ENCODE measurements at regions not wholly inside any gene's neighbourhood (a gene's known extent, or its start where the extent isn't known, plus 50 kb on each side); places are given as distances from the start of the nearest gene placed in this dataset.

- no peaks in the 10 kb centered on the region for H3K36me3 ChIP-seq (ENCODE audit: control insufficient read depth in 2 of 3, insufficient read depth in 3 of 3, low read length in 3 of 3)
- intact Hi-C loops (cut with DNase I) = no loop called here
- TF ChIP-seq CTCF (IDR thresholded peaks at IDR 0.05; ENCODE audit: borderline replicate concordance, extremely low read depth, insufficient read depth) = no peak
- no peaks in the 10 kb centered on the region for H3K4me1 ChIP-seq (ENCODE audit: control insufficient read depth in 2 of 3, insufficient read depth in 2 of 3, low read depth in 1 of 3, low read length in 3 of 3)
- H3K4me3 ChIP-seq (ENCODE audit: low read length in 3 of 3) = no peak overlapping the region
- FAIRE-seq = no peak
- DNase-seq = no peak
- H3K9ac ChIP-seq (ENCODE audit: low read length in 3 of 3) = no peak overlapping the region
- no peaks in the 10 kb centered on the region for H3K9me3 ChIP-seq (ENCODE audit: control insufficient read depth in 2 of 3, insufficient read depth in 1 of 3, low read length in 3 of 3)
- no peak overlapping the region for H3K27ac ChIP-seq (ENCODE audit: low read depth in 2 of 2, low read length in 2 of 2)
- no peaks in the 10 kb centered on the region for H3K27me3 ChIP-seq (ENCODE audit: control insufficient read depth, insufficient read depth, low read length)
These were observed 286.5 kb upstream of the MGAT5 start for GRCh38 chr2:133967326-133967725.

- TF ChIP-seq CTCF (IDR thresholded peaks at IDR 0.05; ENCODE audit: borderline replicate concordance, extremely low read depth, insufficient read depth) = no peak
- H3K36me3 ChIP-seq (ENCODE audit: control insufficient read depth in 2 of 3, insufficient read depth in 3 of 3, low read length in 3 of 3) = no peaks in the 10 kb centered on the region
- H3K9ac ChIP-seq (ENCODE audit: low read length in 3 of 3) = no peak overlapping the region
These were observed 285.4 kb upstream of the MGAT5 start for GRCh38 chr2:133968446-133968845.

GRCh38 chr2:133970641-133971040, 283.2 kb upstream of the MGAT5 start:
- Histone ChIP-seq H3K4me1 (ENCODE audit: control insufficient read depth in 2 of 3, insufficient read depth in 2 of 3, low read depth in 1 of 3, low read length in 3 of 3) (no peaks in the 10 kb centered on the region), H3K27ac (ENCODE audit: low read depth in 2 of 2, low read length in 2 of 2) (no peak overlapping the region), H3K27me3 (ENCODE audit: control insufficient read depth, insufficient read depth, low read length) (no peaks in the 10 kb centered on the region), H3K4me3 (ENCODE audit: low read length in 3 of 3) (no peak overlapping the region), H3K36me3 (ENCODE audit: control insufficient read depth in 2 of 3, insufficient read depth in 3 of 3, low read length in 3 of 3) (no peaks in the 10 kb centered on the region), H3K9ac (ENCODE audit: low read length in 3 of 3) (no peak overlapping the region), H3K9me3 (ENCODE audit: control insufficient read depth in 2 of 3, insufficient read depth in 1 of 3, low read length in 3 of 3) (no peaks in the 10 kb centered on the region)
- intact Hi-C loops (cut with DNase I) = no loop called here
- DNase-seq (no peak), FAIRE-seq (no peak)
- no peak for TF ChIP-seq CTCF (IDR thresholded peaks at IDR 0.05; ENCODE audit: borderline replicate concordance, extremely low read depth, insufficient read depth)

More at GRCh38 chr2:133968446-133968845, 285.4 kb upstream of the MGAT5 start:
- FAIRE-seq = no peak
- intact Hi-C loops (cut with DNase I) = no loop called here
- no peak for DNase-seq
- no peak overlapping the region for H3K27ac ChIP-seq (ENCODE audit: low read depth in 2 of 2, low read length in 2 of 2)
- no peaks in the 10 kb centered on the region for H3K4me1 ChIP-seq (ENCODE audit: control insufficient read depth in 2 of 3, insufficient read depth in 2 of 3, low read depth in 1 of 3, low read length in 3 of 3)
- no peaks in the 10 kb centered on the region for H3K27me3 ChIP-seq (ENCODE audit: control insufficient read depth, insufficient read depth, low read length)
- no peaks in the 10 kb centered on the region for H3K9me3 ChIP-seq (ENCODE audit: control insufficient read depth in 2 of 3, insufficient read depth in 1 of 3, low read length in 3 of 3)
- no peak overlapping the region for H3K4me3 ChIP-seq (ENCODE audit: low read length in 3 of 3)

- Histone ChIP-seq H3K4me1 (ENCODE audit: control insufficient read depth in 2 of 3, insufficient read depth in 2 of 3, low read depth in 1 of 3, low read length in 3 of 3) (no peaks in the 10 kb centered on the region), H3K9ac (ENCODE audit: low read length in 3 of 3) (no peak overlapping the region), H3K9me3 (ENCODE audit: control insufficient read depth in 2 of 3, insufficient read depth in 1 of 3, low read length in 3 of 3) (no peaks in the 10 kb centered on the region), H3K4me3 (ENCODE audit: low read length in 3 of 3) (no peak overlapping the region), H3K27me3 (ENCODE audit: control insufficient read depth, insufficient read depth, low read length) (no peaks in the 10 kb centered on the region), H3K36me3 (ENCODE audit: control insufficient read depth in 2 of 3, insufficient read depth in 3 of 3, low read length in 3 of 3) (no peaks in the 10 kb centered on the region), H3K27ac (ENCODE audit: low read depth in 2 of 2, low read length in 2 of 2) (no peak overlapping the region)
- intact Hi-C loops (cut with DNase I) = no loop called here
- TF ChIP-seq CTCF (IDR thresholded peaks at IDR 0.05; ENCODE audit: borderline replicate concordance, extremely low read depth, insufficient read depth) = no peak
- FAIRE-seq = no peak
- no peak for DNase-seq
These were observed 281.6 kb upstream of the MGAT5 start for GRCh38 chr2:133972297-133972696.
